ENCODE measurements at regions not wholly inside any gene's neighbourhood (a gene's known extent, or its start where the extent isn't known, plus 50 kb on each side); places are given as distances from the start of the nearest gene placed in this dataset.

GRCh38 chr6:153272201-153272980 lies 141.3 kb upstream of the RGS17 start:
- no peak for DNase-seq (ENCODE audit: low read depth, low spot score)

GRCh38 chr6:153263489-153263888 lies 132.4 kb upstream of the RGS17 start:
- no peak for DNase-seq (ENCODE audit: low read depth, low spot score)

- DNase-seq (ENCODE audit: low read depth, low spot score), result no peak
Observed at GRCh38 chr6:153251326-153251725, 120.2 kb upstream of the RGS17 start.

- DNase-seq (ENCODE audit: low read depth, low spot score), result no peak
Observed at GRCh38 chr6:153237670-153238069, 106.6 kb upstream of the RGS17 start.

- DNase-seq (ENCODE audit: low read depth, low spot score), result no peak
Observed at GRCh38 chr6:153231048-153231646, 100.1 kb upstream of the RGS17 start.

GRCh38 chr6:153218184-153218792 lies 87.2 kb upstream of the RGS17 start:
- DNase-seq (ENCODE audit: low read depth, low spot score), result no peak

- no peak for DNase-seq (ENCODE audit: low read depth, low spot score)
Observed at GRCh38 chr6:153216789-153217188, 85.7 kb upstream of the RGS17 start.

GRCh38 chr6:153215242-153215641 lies 84.2 kb upstream of the RGS17 start:
- no peak for DNase-seq (ENCODE audit: low read depth, low spot score)

GRCh38 chr6:153214436-153214835 lies 83.4 kb upstream of the RGS17 start:
- no peak for DNase-seq (ENCODE audit: low read depth, low spot score)

- no peak for DNase-seq (ENCODE audit: low read depth, low spot score)
Observed at GRCh38 chr6:153210083-153210482, 79.0 kb upstream of the RGS17 start.

GRCh38 chr6:153208706-153209105 lies 77.6 kb upstream of the RGS17 start:
- DNase-seq (ENCODE audit: low read depth, low spot score), result no peak

GRCh38 chr6:153207617-153208016 lies 76.5 kb upstream of the RGS17 start:
- no peak for DNase-seq (ENCODE audit: low read depth, low spot score)

- no peak for DNase-seq (ENCODE audit: low read depth, low spot score)
Observed at GRCh38 chr6:153207006-153207405, 75.9 kb upstream of the RGS17 start.

- DNase-seq (ENCODE audit: low read depth, low spot score), result no peak
Observed at GRCh38 chr6:153192943-153193885, 62.1 kb upstream of the RGS17 start.

- DNase-seq (ENCODE audit: low read depth, low spot score), result no peak
Observed at GRCh38 chr6:153183925-153184324, 52.8 kb upstream of the RGS17 start.
